ENCODE measurements at regions not wholly inside any gene's neighbourhood (a gene's known extent, or its start where the extent isn't known, plus 50 kb on each side); places are given as distances from the start of the nearest gene placed in this dataset.
"Not testable (repeated sequence)": the region's sequence is repeated elsewhere in the genome, so short reads cannot be mapped to it uniquely, and the experiment has no call there.

GRCh38 chr1:232170909-232171308 lies 459.0 kb downstream of the SIPA1L2 start:
- DNase-seq (ENCODE audit: low read depth in 2 of 2), result no peak

- no peak for DNase-seq (ENCODE audit: low read depth in 2 of 2)
These were observed 460.5 kb downstream of the SIPA1L2 start for GRCh38 chr1:232169436-232169835.

GRCh38 chr1:232168508-232168907 lies 461.4 kb downstream of the SIPA1L2 start:
- DNase-seq (ENCODE audit: low read depth in 2 of 2), result no peak

GRCh38 chr1:232166942-232167341 lies 463.0 kb downstream of the SIPA1L2 start:
- no peak for DNase-seq (ENCODE audit: low read depth in 2 of 2)

GRCh38 chr1:232164078-232164963 lies 465.6 kb downstream of the SIPA1L2 start:
- DNase-seq (ENCODE audit: low read depth in 2 of 2), result no peak

GRCh38 chr1:232163533-232163932 lies 466.4 kb downstream of the SIPA1L2 start:
- no peak for DNase-seq (ENCODE audit: low read depth in 2 of 2)

GRCh38 chr1:232162001-232162400 lies 467.9 kb downstream of the SIPA1L2 start:
- no peak for DNase-seq (ENCODE audit: low read depth in 2 of 2)

- DNase-seq (ENCODE audit: low read depth in 2 of 2), result not testable (repeated sequence)
These were observed 471.4 kb downstream of the SIPA1L2 start for GRCh38 chr1:232158558-232158957.

GRCh38 chr1:232156070-232156469 lies 473.9 kb downstream of the SIPA1L2 start:
- not testable (repeated sequence) for DNase-seq (ENCODE audit: low read depth in 2 of 2)

GRCh38 chr1:232153652-232154051 lies 476.3 kb downstream of the SIPA1L2 start:
- DNase-seq (ENCODE audit: low read depth in 2 of 2), result no peak

- no peak for DNase-seq (ENCODE audit: low read depth in 2 of 2)
These were observed 479.0 kb downstream of the SIPA1L2 start for GRCh38 chr1:232150770-232151548.

GRCh38 chr1:232149287-232150201 lies 480.4 kb downstream of the SIPA1L2 start:
- DNase-seq (ENCODE audit: low read depth in 2 of 2), result no peak

GRCh38 chr1:232147215-232147614 lies 482.7 kb downstream of the SIPA1L2 start:
- DNase-seq (ENCODE audit: low read depth in 2 of 2), result no peak

GRCh38 chr1:232146514-232146913 lies 483.4 kb downstream of the SIPA1L2 start:
- DNase-seq (ENCODE audit: low read depth in 2 of 2), result no peak

- DNase-seq (ENCODE audit: low read depth in 2 of 2), result no peak
These were observed 484.2 kb downstream of the SIPA1L2 start for GRCh38 chr1:232145768-232146167.

- DNase-seq (ENCODE audit: low read depth in 2 of 2), result no peak
These were observed 485.2 kb downstream of the SIPA1L2 start for GRCh38 chr1:232144696-232145230.

- DNase-seq (ENCODE audit: low read depth in 2 of 2), result no peak
These were observed 486.5 kb downstream of the SIPA1L2 start for GRCh38 chr1:232143315-232143886.

GRCh38 chr1:232142403-232143314 lies 487.3 kb downstream of the SIPA1L2 start:
- DNase-seq (ENCODE audit: low read depth in 2 of 2), result no peak

GRCh38 chr1:232141167-232141448 lies 488.8 kb downstream of the SIPA1L2 start:
- not testable (repeated sequence) for DNase-seq (ENCODE audit: low read depth in 2 of 2)
